ENCODE measurements at regions not wholly inside any gene's neighbourhood (a gene's known extent, or its start where the extent isn't known, plus 50 kb on each side); places are given as distances from the start of the nearest gene placed in this dataset.

DNA sequence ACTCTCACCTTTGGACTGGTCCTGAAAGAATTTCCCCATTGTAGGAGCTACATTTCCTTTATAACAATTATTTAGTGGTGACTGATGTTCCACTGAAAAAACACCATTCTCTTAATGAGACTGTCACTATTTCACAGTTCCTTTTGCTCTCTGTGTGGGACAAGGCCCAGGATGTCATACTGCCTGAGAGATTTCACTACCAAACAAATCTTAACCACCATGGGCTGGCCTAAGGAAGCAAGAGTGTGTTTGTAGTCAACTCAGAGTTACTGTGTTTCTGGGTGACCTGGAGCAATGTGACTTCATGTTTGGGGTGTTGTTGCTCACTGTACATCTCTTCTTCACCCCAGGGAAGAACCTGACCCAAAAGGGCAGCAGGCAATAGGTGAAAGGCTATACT lies 50.1 kb upstream of the ZNF608 start:
- no peak for DNase-seq
- TF ChIP-seq GATA1 (IDR thresholded peaks at IDR 0.05; ENCODE audit: low read depth, low read length) = no peak
- no peak for TF ChIP-seq POLR2A (IDR thresholded peaks at IDR 0.05; ENCODE audit: low read length)

DNA sequence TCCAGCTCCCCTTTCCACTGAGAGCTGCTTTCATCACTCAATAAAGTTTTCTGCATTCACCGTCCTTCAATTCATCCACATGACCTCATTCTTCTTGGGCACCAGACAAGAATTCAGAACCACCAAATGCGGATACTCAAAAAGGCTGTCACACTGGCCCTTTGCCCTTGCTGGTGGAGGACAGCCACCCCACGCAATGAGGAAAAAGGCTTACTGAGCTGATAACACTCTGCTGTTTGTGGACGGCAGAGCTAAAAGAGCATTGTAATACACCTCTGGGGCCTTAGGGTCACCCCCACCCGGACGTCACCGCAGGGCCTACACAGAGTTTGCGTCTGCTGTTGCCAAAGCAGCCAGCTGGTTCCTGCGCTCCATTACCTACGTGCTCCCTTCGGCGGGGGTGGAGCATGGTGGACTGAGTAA lies 51.2 kb upstream of the ZNF608 start:
- no peak for TF ChIP-seq GATA1 (IDR thresholded peaks at IDR 0.05; ENCODE audit: low read depth, low read length)
- TF ChIP-seq POLR2A (IDR thresholded peaks at IDR 0.05; ENCODE audit: low read length) = no peak
- DNase-seq = no peak

DNA sequence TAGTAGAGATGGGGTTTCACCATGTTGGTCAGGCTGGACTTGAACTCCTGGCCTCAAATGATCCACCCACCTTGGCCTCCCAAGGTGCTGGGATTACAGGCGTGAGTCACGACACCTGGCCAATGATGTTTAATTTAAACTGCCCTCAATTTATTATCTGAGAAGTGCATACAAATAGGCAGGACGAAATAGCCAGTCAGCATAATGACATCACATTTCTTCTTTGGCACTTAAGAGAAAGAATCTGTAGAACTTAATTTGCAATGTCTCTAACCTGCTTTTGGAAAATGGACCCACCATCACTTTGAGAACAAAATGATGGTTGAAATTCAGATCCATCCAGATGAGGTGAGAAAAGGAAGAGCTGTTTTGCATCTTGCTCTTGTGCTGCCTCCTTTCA lies 52.5 kb upstream of the ZNF608 start:
- no peak for TF ChIP-seq GATA1 (IDR thresholded peaks at IDR 0.05; ENCODE audit: low read depth, low read length)
- TF ChIP-seq POLR2A (IDR thresholded peaks at IDR 0.05; ENCODE audit: low read length) = no peak
- DNase-seq = no peak

DNA sequence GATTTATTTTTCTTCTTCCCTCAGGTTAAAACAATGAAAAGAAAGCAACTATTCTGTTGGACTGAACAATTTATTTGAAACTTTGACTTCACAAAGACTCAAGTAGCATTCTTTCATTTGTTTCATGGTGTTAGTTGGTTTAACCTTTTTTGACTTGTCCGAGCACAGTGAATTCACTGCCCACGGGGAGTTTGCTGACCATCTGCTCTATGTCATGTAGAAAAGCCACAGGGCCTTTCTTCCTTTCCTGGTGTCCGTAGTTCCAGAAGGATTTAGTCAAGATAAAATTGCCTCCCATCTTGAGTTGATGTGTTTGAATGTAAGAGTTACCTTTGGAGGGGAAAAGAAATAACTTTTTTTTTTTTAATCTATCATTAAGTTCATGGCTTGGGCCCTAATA lies 55.1 kb upstream of the ZNF608 start:
- DNase-seq = no peak
- no peak for TF ChIP-seq GATA1 (IDR thresholded peaks at IDR 0.05; ENCODE audit: low read depth, low read length)
- TF ChIP-seq POLR2A (IDR thresholded peaks at IDR 0.05; ENCODE audit: low read length) = no peak

DNA sequence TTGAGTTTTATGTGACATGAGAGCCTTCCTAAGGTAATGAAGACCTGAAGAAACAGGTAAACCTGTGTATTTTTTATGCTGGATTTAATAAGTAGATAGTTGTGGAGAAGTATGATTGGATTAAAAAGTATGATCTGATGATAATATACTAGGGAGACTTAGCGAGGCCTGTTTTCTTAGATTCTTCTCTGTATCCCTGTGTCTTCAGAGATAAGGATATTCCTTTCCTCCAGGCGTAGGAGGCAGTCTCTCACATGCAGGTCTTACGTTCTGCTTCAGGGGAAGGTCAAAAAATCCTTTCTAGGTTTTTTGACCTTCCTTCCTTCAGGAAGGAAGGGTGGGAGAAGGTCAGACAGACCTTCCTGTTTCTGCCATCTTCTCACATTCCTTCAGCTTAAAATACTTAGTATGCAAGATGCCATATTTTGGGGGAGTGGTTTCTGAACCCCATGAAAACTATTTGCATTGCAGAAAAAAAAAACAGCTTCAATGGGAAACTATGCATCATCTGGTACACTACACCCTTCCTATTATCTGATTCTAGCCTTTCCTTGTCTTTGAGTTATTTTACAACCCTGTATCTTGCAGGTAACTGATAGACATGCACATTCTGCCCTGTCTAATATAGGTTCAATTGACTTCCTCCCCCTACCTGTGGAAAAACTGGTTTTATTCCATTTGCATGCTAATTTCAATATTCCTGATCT lies 57.3 kb upstream of the ZNF608 start:
- no peak for DNase-seq
- TF ChIP-seq GATA1 (IDR thresholded peaks at IDR 0.05; ENCODE audit: low read depth, low read length) = no peak
- TF ChIP-seq POLR2A (IDR thresholded peaks at IDR 0.05; ENCODE audit: low read length) = no peak

DNA sequence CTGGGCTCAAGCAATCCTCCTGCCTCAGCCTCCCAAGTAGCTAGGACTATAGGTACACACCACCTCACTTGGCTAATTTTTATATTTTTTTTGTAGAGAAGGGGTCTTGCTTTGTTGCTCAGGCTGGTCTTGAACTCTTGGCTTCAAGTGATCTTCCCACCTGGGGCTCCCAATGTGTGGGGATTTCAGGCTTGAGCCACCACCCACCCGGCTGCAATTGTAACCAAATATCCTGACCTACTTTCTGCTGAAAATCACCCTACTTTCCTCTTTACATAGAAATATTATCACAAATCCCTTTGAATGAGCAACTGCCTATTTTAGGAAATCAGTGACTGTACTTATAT lies 59.6 kb upstream of the ZNF608 start:
- DNase-seq = no peak
- no peak for TF ChIP-seq POLR2A (IDR thresholded peaks at IDR 0.05; ENCODE audit: low read length)

DNA sequence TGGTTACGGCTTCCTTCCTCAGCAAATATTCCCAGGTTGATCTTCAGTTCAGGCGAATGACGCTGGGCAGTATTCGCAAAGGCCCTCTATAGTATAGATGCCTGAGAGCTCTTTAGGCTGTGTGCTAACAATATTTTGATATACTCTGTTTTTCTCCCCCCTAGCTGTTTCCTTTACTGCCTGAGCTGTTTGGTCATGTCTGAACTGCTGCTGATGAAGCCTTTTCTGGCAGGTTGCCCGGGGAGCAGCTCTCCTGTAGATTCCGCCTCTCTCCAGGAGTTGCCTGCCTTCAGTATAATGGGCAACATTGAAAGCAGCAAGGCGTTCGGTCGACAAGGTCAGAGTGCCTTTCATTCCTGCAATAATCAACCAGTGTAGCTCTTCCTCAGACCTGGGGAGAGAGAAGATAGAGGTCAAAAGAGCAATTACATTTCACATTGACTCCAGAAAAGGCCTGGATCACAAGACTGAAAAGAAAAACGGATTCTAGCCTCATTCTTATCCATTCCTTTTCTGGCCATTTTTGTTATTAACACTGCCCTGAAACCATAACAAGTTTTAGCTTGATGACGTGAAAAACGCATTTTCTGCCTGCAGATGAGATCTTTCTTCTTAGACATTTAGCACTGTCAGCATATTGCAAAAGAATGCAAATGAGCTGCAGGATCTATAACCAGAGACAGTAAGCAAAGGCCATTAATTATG lies 60.1 kb upstream of the ZNF608 start:
- DNase-seq = no peak

DNA sequence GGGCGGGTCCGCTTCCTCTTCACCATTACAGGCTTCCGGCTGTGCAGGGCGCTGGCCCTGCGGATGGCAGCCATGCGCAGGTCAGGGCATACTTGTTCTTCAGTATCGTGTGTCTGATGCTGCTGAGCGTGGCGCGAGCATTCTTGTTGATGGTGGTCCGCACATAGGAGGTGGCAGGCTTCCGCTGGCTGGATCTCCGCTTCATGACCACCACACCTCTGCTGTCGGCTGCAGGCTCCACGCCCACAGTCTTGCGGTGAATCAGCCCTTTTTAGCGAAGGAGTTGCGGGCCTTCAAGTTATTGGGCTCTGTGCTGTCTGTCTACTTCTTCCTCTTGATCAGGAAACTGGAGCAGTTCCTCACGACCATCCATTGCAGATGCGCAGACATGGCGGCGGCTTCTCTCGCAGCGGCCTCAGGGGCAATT lies 62.4 kb upstream of the ZNF608 start:
- TF ChIP-seq POLR2A (IDR thresholded peaks at IDR 0.05; ENCODE audit: low read length) (no peak), GATA1 (IDR thresholded peaks at IDR 0.05; ENCODE audit: low read depth, low read length) (no peak)
- no peak for DNase-seq

More for the DNA sequence above, 60.1 kb upstream of the ZNF608 start:
- TF ChIP-seq POLR2A (IDR thresholded peaks at IDR 0.05; ENCODE audit: low read length) = no peak
- TF ChIP-seq GATA1 (IDR thresholded peaks at IDR 0.05; ENCODE audit: low read depth, low read length) = no peak

DNA sequence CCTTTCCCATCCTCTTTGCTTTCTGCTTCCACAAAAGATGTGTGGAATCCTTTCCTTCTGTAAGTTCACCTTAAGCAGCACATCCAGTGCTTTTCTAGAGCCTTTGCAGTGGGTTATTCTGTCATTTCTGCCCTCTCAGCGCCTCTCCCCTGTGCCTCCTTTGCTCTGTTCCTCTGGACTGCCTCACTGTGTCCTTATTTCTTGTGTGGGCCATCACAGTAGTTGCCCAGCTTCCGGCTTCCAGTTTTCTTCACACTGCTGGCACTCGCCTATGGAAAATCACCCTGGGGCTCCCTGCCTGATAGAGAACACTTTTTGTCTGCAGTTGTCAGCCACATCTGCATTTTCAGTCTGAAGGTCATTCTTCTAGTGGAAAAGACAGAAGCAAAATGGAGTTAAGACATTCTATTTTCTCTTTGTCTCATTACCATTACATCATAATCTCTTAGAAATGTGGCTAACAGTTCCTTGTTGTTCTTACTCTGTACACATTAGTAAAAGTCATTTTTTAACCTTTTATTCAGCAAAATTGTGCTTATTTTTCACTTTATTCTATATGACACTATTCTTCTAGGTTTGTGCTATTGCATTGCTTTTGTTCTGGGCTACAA lies 64.1 kb upstream of the ZNF608 start:
- no peak for TF ChIP-seq POLR2A (IDR thresholded peaks at IDR 0.05; ENCODE audit: low read length)
- TF ChIP-seq GATA1 (IDR thresholded peaks at IDR 0.05; ENCODE audit: low read depth, low read length) = no peak
- no peak for DNase-seq

DNA sequence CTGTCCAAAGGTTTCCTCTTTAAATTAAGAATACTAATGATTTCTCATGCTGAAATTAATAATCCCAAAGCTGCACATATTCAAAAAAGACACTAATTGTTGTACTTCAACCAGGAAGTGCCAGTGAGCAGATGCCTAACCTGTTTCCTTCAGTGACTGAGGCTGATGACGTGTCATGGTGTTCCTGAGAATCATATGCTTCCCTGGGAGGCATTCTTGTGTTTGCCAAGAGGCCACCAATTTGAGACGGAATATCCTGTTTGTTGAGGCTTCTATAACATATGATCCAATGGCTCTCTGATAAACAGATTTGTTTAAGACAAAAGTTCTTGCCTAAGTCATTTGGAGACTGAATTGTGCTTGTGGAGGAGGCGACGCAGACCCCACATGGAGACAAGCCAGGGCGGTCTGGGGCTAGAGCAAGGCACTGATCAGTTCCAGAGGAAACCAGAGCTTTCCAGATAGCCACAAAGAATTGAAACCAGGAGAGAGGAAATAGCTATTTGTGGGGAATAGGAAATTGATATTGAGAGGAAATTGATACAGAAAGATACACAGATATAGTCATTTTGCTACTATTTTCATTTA lies 66.4 kb upstream of the ZNF608 start:
- no peak for DNase-seq
- TF ChIP-seq GATA1 (IDR thresholded peaks at IDR 0.05; ENCODE audit: low read depth, low read length) = no peak

DNA sequence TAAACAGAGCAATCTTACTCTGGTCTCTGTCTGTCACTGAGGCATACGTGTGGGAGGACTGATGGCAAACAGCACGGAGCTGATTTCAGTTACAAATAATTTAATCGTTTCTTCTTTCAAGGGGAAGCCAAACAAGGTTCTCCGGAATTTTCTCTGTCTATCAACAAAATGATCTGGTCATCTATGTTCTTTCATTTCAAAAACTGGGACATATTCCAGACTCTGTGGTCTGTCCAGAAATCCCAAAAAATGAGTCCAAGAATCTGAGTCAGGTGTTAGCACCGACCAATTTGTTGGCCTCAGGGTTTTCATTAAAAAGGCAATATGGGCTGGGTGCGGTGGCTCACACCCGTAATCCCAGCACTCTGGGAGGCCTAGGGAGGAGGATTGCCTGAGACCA lies 69.9 kb upstream of the ZNF608 start:
- TF ChIP-seq GATA1 (IDR thresholded peaks at IDR 0.05; ENCODE audit: low read depth, low read length) (no peak), POLR2A (IDR thresholded peaks at IDR 0.05; ENCODE audit: low read length) (no peak)
- no peak for DNase-seq

DNA sequence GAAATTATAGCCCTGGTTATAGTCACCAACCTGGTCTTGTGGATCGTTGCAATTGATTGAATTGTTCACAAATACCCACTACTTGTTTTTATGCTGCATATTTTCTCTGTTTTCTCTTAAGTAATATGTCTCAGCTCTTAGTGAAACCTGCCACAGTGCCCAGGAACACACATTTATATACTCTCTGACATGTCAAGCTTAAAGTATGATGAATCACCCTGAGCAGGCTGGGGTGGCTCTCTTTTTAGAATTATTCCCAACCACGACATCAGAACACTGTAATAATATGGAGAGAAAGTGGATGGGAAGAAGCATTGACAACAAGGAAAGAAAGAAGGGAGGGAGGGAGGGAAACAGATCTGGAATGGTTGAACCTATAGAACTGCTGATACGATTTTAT lies 72.8 kb upstream of the ZNF608 start:
- no peak for DNase-seq
- TF ChIP-seq POLR2A (IDR thresholded peaks at IDR 0.05; ENCODE audit: low read length) = no peak
- no peak for TF ChIP-seq GATA1 (IDR thresholded peaks at IDR 0.05; ENCODE audit: low read depth, low read length)

DNA sequence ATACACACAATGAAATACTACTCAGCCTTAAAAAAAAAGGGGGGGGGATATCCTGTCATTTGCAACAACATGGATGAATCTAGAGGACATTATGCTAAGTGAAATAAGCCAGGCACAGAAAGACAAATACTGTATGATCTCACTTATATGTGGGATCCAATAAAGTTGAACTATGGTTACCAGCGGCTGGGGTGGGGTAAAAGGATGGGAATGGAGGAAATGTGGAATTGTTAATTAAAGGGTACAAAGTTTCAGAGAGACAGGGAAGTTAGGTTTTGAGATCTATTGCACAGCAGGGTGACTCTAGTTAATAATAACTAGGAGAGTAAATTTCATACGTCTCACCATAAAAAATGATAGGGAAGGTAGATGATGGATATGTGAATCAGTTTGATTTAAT lies 76.2 kb upstream of the ZNF608 start:
- TF ChIP-seq GATA1 (IDR thresholded peaks at IDR 0.05; ENCODE audit: low read depth, low read length) (no peak), POLR2A (IDR thresholded peaks at IDR 0.05; ENCODE audit: low read length) (no peak)
- DNase-seq = no peak

DNA sequence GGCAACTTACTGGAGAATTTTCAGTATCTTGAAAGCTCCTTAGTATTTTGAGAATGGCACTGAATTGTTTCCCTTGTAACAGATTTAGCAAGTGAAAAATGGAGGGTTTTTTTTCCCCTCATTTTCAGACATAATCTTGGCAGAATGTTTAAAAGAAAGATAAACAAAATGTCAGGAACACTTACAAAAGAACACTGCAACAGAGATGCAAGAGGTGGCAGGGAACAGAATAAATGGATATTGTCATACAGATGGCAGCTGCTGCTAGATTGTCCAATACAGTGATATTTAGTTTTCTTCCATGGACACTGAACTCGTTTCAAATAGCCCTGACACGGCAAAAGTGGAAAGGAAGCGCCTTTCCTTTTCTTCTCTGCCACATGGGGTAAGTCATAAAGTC lies 76.9 kb upstream of the ZNF608 start:
- TF ChIP-seq POLR2A (IDR thresholded peaks at IDR 0.05; ENCODE audit: low read length) (no peak), GATA1 (IDR thresholded peaks at IDR 0.05; ENCODE audit: low read depth, low read length) (no peak)
- DNase-seq = no peak

Measured in erythroblast (primary cell).